IMR-90 (cell line): ENCODE measurements at regions not wholly inside any gene's neighbourhood (a gene's known extent, or its start where the extent isn't known, plus 50 kb on each side); places are given as distances from the start of the nearest gene placed in this dataset.

Experiments
- ATAC-seq: fragments of 200-7000 bp; cut with Tn5 transposase; 2 replicates; pipeline ENCODE4 v1.9.1; 2020; ENCODE audit warnings: low read depth, mild to moderate bottlenecking, moderate library complexity
- BruUV-seq: library from RNA; stranded (reverse); fragments of 400-500 nt; replicated peaks from 2 replicates; lab custom pipeline; 2021; lab: Mats Ljungman, UMichigan
- CTCF ChIA-PET: fragments of 300-600 bp; formaldehyde crosslinking; extraction: SDS; loops from one replicate; lab custom pipeline; 2021; ENCODE audit warnings: antibody characterized with exemption; lab: Yijun Ruan, JAX
- POLR2A ChIA-PET: fragments of 300-600 bp; sonication (Branson Sonifier 250); formaldehyde crosslinking; loops from one replicate; lab custom pipeline; 2022; ENCODE audit warnings: antibody characterized with exemption; ENCODE audit not compliant: unreplicated experiment; lab: Charles Lee
- DNase-seq: peaks from one replicate; pipeline ENCODE4 v3.0.0; 2013
- H2AFZ ChIP-seq: replicated peaks from 2 replicates; pipeline ENCODE3; 2013; ENCODE audit warnings: low read length, mild to moderate bottlenecking; ENCODE audit not compliant: poor library complexity
- H2AK5ac ChIP-seq: 2 replicates; pipeline ENCODE4 v1.6.1; 2013; ENCODE audit warnings: low read depth, low read length, inconsistent platforms
- H2AK9ac ChIP-seq: replicated peaks from 2 replicates; pipeline ENCODE3; 2013; ENCODE audit warnings: mild to moderate bottlenecking, low read depth, low read length, moderate library complexity; ENCODE audit not compliant: poor library complexity
- H2BK120ac ChIP-seq: 2 replicates; pipeline ENCODE4 v1.6.1; 2013; ENCODE audit warnings: low read depth, low read length, inconsistent platforms
- H2BK15ac ChIP-seq: 3 replicates; pipeline ENCODE4 v1.6.1; 2013; ENCODE audit warnings: low read depth, low read length, inconsistent platforms
- H2BK20ac ChIP-seq: 2 replicates; pipeline ENCODE4 v1.6.1; 2013; ENCODE audit warnings: low read depth, mild to moderate bottlenecking, inconsistent platforms, low read length, moderate library complexity
- H2BK5ac ChIP-seq: 2 replicates; pipeline ENCODE4 v1.6.1; 2013; ENCODE audit warnings: mild to moderate bottlenecking, low read depth, low read length, inconsistent platforms; ENCODE audit not compliant: poor library complexity, severe bottlenecking
- H3K14ac ChIP-seq: replicated peaks from 2 replicates; pipeline ENCODE4 v1.6.1; 2013; ENCODE audit warnings: low read depth, low read length, inconsistent platforms
- H3K18ac ChIP-seq: 2 replicates; pipeline ENCODE4 v1.6.1; 2013; ENCODE audit warnings: low read depth, low read length, control low read depth
- H3K23ac ChIP-seq: 2 replicates; pipeline ENCODE4 v1.6.1; 2013; ENCODE audit warnings: low read depth, low read length, inconsistent platforms
- H3K27ac ChIP-seq: 2 replicates; pipeline ENCODE4 v1.5.1; 2013; ENCODE audit warnings: mild to moderate bottlenecking, control low read depth, low read length; ENCODE audit not compliant: insufficient read depth
- H3K27me3 ChIP-seq: 2 replicates; pipeline ENCODE4 v1.6.1; 2013; ENCODE audit warnings: low read length; ENCODE audit not compliant: control insufficient read depth, insufficient read depth
- H3K36me3 ChIP-seq: 2 replicates; pipeline ENCODE4 v1.6.1; 2013; ENCODE audit warnings: low read length, mixed read lengths; ENCODE audit not compliant: control insufficient read depth, insufficient read depth
- H3K4ac ChIP-seq: 2 replicates; pipeline ENCODE4 v1.6.1; 2013; ENCODE audit warnings: low read depth, low read length, inconsistent platforms
- H3K4me1 ChIP-seq: 2 replicates; pipeline ENCODE4 v1.6.1; 2013; ENCODE audit warnings: low read length, mixed read lengths; ENCODE audit not compliant: control insufficient read depth, insufficient read depth
- H3K4me2 ChIP-seq: 2 replicates; pipeline ENCODE4 v1.6.1; 2013; ENCODE audit warnings: low read depth, mild to moderate bottlenecking, control low read depth, low read length, moderate library complexity
- H3K4me3 ChIP-seq: 2 replicates; pipeline ENCODE4 v1.5.1; 2013; ENCODE audit warnings: low read depth, mild to moderate bottlenecking, control low read depth, low read length, moderate library complexity; ENCODE audit not compliant: insufficient read depth
- H3K56ac ChIP-seq: 2 replicates; pipeline ENCODE4 v1.6.1; 2013; ENCODE audit warnings: low read length, inconsistent platforms; ENCODE audit not compliant: insufficient read depth; ENCODE audit errors: extremely low read depth
- H3K79me1 ChIP-seq, 2 experiments: 2 replicates each; pipeline ENCODE4 v1.6.1; 2013; ENCODE audit warnings: low read length in 2 of 2, inconsistent platforms in 1 of 2, low read depth in 1 of 2
- H3K9ac ChIP-seq: 2 replicates; pipeline ENCODE4 v1.6.1; 2013; ENCODE audit warnings: low read depth, low read length, control low read depth
- H3K9me1 ChIP-seq: 2 replicates; pipeline ENCODE4 v1.6.1; 2013; ENCODE audit warnings: low read length, inconsistent platforms; ENCODE audit not compliant: insufficient read depth
- H3K9me3 ChIP-seq: 2 replicates; pipeline ENCODE4 v1.6.1; 2013; ENCODE audit warnings: low read length; ENCODE audit not compliant: control insufficient read depth, insufficient read depth
- H4K20me1 ChIP-seq: 2 replicates; pipeline ENCODE4 v1.6.1; 2013; ENCODE audit warnings: low read length, inconsistent platforms; ENCODE audit not compliant: insufficient read depth
- H4K5ac ChIP-seq: 2 replicates; pipeline ENCODE4 v1.6.1; 2013; ENCODE audit warnings: mild to moderate bottlenecking, low read depth, low read length, control low read depth
- H4K8ac ChIP-seq, 2 experiments: 2 replicates each; pipeline ENCODE4 v1.6.1; 2013; ENCODE audit warnings: low read depth in 2 of 2, low read length in 2 of 2, control low read depth in 1 of 2, inconsistent platforms in 1 of 2
- H4K91ac ChIP-seq: 2 replicates; pipeline ENCODE4 v1.6.1; 2013; ENCODE audit warnings: low read depth, low read length, inconsistent platforms; ENCODE audit not compliant: insufficient read depth
- BHLHE40 ChIP-seq: fragments of 150-350 bp; IDR thresholded peaks from 2 replicates; pipeline ENCODE4 v1.6.1; 2016; ENCODE audit warnings: mild to moderate bottlenecking, low read depth, low read length
- CEBPB ChIP-seq: IDR thresholded peaks from 2 replicates; pipeline ENCODE4 v1.6.1; 2012; ENCODE audit warnings: low read depth, low read length, improper control_type of control experiment
- CHD1 ChIP-seq: IDR thresholded peaks from 2 replicates; pipeline ENCODE4 v1.6.1; 2012; ENCODE audit warnings: low read depth, low read length, improper control_type of control experiment
- MAFK ChIP-seq: IDR thresholded peaks from 2 replicates; pipeline ENCODE4 v1.6.1; 2012; ENCODE audit warnings: low read depth, low read length, improper control_type of control experiment
- MAZ ChIP-seq: IDR thresholded peaks from 2 replicates; pipeline ENCODE4 v1.6.1; 2012; ENCODE audit warnings: low read depth, mild to moderate bottlenecking, low read length, improper control_type of control experiment, moderate library complexity, borderline replicate concordance
- NFE2L2 ChIP-seq: fragments of 150-350 bp; IDR thresholded peaks from 2 replicates; pipeline ENCODE4 v1.6.1; 2016; ENCODE audit warnings: low read depth, mild to moderate bottlenecking, low read length
- POLR2A ChIP-seq: IDR thresholded peaks from 2 replicates; pipeline ENCODE4 v1.6.1; 2012; ENCODE audit warnings: mild to moderate bottlenecking, low read depth, low read length
- RAD21 ChIP-seq: IDR thresholded peaks from 2 replicates; pipeline ENCODE4 v1.6.1; 2012; ENCODE audit warnings: low read length, improper control_type of control experiment
- RCOR1 ChIP-seq: IDR thresholded peaks from 2 replicates; pipeline ENCODE4 v1.6.1; 2012; ENCODE audit warnings: mild to moderate bottlenecking, low read length, improper control_type of control experiment; ENCODE audit not compliant: insufficient replicate concordance
- RFX5 ChIP-seq: IDR thresholded peaks from 2 replicates; pipeline ENCODE4 v1.8.0; 2012; ENCODE audit warnings: low read depth, mild to moderate bottlenecking, low read length, moderate library complexity
- SMC3 ChIP-seq: fragments of 150-350 bp; IDR thresholded peaks from 2 replicates; pipeline ENCODE4 v1.6.1; 2016; ENCODE audit warnings: low read depth, mild to moderate bottlenecking, antibody characterized with exemption, low read length, moderate library complexity
- USF2 ChIP-seq: fragments of 150-350 bp; IDR thresholded peaks from 2 replicates; pipeline ENCODE4 v1.6.1; 2017; ENCODE audit warnings: mild to moderate bottlenecking, antibody characterized with exemption, low read length, low read depth
- WGBS, 2 experiments: methylation state at CpG; one replicate each; pipeline versions ENCODE4 v1.1.5 to v1.1.7; 2013; ENCODE audit warnings: missing lambda C conversion rate in 2 of 2; ENCODE audit not compliant: insufficient read length in 1 of 2; ENCODE audit errors: extremely low coverage in 2 of 2; 5-methylcytosine and 5-hydroxymethylcytosine counted together
- dilution Hi-C: fragments of 300-500 bp; cut with HindIII; formaldehyde crosslinking; loops from one replicate; pipeline ENCODE4 v1.14.3; 2018; ENCODE audit warnings: low sequenced_read_pairs; ENCODE audit not compliant: unreplicated experiment
- in situ Hi-C: fragments of 300-500 bp; cut with MboI; formaldehyde crosslinking; loops from 3 replicates; pipeline ENCODE4 v1.14.3; 2019; ENCODE audit warnings: low sequenced_read_pairs, inconsistent platforms, mixed read lengths
- intact Hi-C: fragments of 100-400 bp; cut with micrococcal nuclease; formaldehyde crosslinking; loops from 2 replicates; pipeline ENCODE4 v1.10.0; 2022
- TF ChIP-seq, protein P1 (sequence below): fragments of 150-350 bp; IDR thresholded peaks from 2 replicates; pipeline ENCODE4 v1.6.1; 2016; ENCODE audit warnings: low read depth, mild to moderate bottlenecking, low read length, moderate library complexity, borderline replicate concordance

DNA sequence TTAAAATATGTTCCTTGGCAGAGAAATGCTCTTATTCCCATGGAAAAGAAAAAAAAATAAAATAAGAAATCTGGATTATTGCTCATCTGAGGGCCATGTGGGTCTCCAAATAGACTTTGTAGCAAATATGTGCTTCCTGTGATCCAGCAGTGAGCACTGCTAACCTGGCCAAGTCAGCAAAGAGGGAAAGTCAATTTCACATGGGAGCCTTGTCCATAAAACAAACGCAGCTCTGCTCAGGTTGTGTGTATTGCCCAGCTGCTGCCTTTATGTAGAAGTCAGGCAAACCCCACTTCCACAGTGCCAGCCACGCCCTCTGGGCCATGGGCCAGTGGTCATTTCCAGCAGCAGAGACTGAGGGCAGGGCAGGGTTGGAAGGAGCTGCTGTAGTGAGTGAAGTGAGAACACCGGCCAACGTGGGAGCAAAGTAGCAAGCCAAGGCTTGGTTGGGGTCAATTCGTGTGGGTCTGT, 174.3 kb downstream of the LYPLAL1 start:
- BruUV-seq, result no TSS peak
- no peak overlapping the region for H3K4me3 ChIP-seq
- intact Hi-C loops (no loop called here), in situ Hi-C loops (no loop called here), dilution Hi-C loops (no loop called here)
- no peaks in the 10 kb centered on the region for H3K36me3 ChIP-seq
- TF ChIP-seq CHD1 (no peak), MAFK (no peak), RFX5 (no peak), USF2 (no peak), POLR2A (no peak), CEBPB (no peak), RAD21 (no peak), NFE2L2 (no peak), SMC3 (no peak), RCOR1 (no peak), MAZ (no peak), BHLHE40 (no peak)
- TF ChIP-seq, protein P1, sequence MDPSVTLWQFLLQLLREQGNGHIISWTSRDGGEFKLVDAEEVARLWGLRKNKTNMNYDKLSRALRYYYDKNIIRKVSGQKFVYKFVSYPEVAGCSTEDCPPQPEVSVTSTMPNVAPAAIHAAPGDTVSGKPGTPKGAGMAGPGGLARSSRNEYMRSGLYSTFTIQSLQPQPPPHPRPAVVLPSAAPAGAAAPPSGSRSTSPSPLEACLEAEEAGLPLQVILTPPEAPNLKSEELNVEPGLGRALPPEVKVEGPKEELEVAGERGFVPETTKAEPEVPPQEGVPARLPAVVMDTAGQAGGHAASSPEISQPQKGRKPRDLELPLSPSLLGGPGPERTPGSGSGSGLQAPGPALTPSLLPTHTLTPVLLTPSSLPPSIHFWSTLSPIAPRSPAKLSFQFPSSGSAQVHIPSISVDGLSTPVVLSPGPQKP, result no peak
- no peak overlapping the region for H2AK5ac ChIP-seq
- no peak overlapping the region for H3K4me2 ChIP-seq
- WGBS, 2 experiments, result no CpG with 5 or more reads among the region's 5 CpGs
- no peak overlapping the region for H3K23ac ChIP-seq
- H2BK5ac ChIP-seq, result no peak overlapping the region
- DNase-seq, result no peak
- H3K9ac ChIP-seq, result no peak overlapping the region
- no peak overlapping the region for H4K91ac ChIP-seq
- no peaks in the 10 kb centered on the region; the same call in 1 of the 2 replicates for H3K4me1 ChIP-seq
- ATAC-seq, result no peak
- no peak overlapping the region for H2BK120ac ChIP-seq
- H3K9me3 ChIP-seq, result peaks cover 12% of the 10 kb centered on the region
- peak overlapping the region; percentile 9 for H2AK9ac ChIP-seq
- H3K27ac ChIP-seq, result no peak overlapping the region
- H3K56ac ChIP-seq, result no peak overlapping the region
- ChIA-PET POLR2A (no interaction called here), CTCF (interaction anchor here (0.6 to 1.0 kb wide), 2 partner anchors 9 to 60 kb away, joined by 3 to 7 read pairs; no protein-coding TSS in a partner anchor)
- H3K79me1 ChIP-seq, result no peaks in the 10 kb centered on the region
- H3K27me3 ChIP-seq, result no peaks in the 10 kb centered on the region
- H4K5ac ChIP-seq, result no peak overlapping the region
- H3K4ac ChIP-seq, result no peak overlapping the region
- no peak overlapping the region for H2BK20ac ChIP-seq
- no peak overlapping the region for H3K18ac ChIP-seq
- H4K8ac ChIP-seq, result no peak overlapping the region
- no peak overlapping the region for H3K14ac ChIP-seq
- H2BK15ac ChIP-seq, result no peak overlapping the region
- peak overlapping the region; percentile 54 for H2AFZ ChIP-seq
- no peaks in the 10 kb centered on the region for H4K20me1 ChIP-seq
- H3K9me1 ChIP-seq, result no peaks in the 10 kb centered on the region
